ENCODE measurements at regions not wholly inside any gene's neighbourhood (a gene's known extent, or its start where the extent isn't known, plus 50 kb on each side); places are given as distances from the start of the nearest gene placed in this dataset.

DNA sequence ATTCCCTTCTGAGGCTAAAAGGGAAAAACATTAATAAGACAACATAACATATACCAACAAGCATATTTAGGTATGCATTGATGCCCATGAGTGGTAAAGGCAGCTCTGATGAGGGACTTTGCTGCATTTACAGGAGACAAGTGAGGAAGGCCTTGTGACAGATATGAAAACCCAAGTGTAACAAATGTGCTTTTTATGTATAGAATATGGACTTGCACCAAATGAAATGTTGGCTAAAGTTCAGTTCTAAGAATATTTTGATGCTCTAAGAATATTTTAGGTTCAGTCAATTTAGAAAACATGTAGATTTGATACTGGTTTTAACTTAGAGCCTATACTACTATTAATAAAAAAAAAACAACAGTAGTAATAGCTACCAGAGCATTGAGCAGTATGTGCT lies 424.7 kb downstream of the LMO4 start:
- no peak for TF ChIP-seq POLR2A (IDR thresholded peaks at IDR 0.05; ENCODE audit: low read depth, low read length)
- no peak for FAIRE-seq

DNA sequence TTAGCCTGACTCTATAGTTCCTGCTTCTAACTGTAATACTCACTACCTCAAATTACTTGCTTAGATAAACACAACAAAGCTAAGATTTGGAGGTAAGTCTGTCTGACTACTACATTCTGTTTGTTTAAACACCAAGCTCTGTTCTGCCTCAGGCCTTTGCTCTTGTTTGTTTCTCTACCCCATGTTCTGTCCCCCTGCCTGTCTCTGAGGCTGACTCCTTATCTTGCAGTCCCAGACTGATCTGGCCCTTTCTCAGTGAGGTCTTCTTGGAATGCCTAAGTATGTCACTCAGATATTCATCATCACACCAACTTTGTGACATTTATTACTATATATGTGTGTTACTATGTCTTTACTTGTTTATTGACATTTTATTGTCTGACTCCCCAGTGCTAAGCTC lies 425.5 kb downstream of the LMO4 start:
- no peak for TF ChIP-seq POLR2A (IDR thresholded peaks at IDR 0.05; ENCODE audit: low read depth, low read length)
- DNase-seq (ENCODE audit: insufficient read length, low spot score): no peak
- no peak for FAIRE-seq

More for the DNA sequence above, 424.7 kb downstream of the LMO4 start:
- no peak for DNase-seq (ENCODE audit: insufficient read length, low spot score)

DNA sequence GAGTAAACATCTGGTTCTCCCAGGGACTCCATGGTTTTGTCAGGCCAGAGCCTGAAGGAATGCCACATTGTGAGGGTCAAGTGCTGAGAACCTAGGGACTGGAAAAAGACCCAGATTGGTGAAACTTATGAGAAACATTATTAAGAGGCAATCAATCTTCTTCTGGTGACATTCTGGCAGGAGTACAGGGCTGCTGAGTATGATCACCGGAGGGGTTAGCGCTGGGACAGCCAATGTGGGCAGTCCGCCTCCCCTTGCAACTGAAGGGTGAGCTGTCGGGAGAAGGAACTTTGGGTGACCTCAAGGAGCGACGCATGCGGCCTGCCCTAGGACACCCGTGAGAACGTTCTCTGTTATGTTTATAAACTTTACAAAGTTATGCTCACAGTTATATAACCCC lies 429.0 kb downstream of the LMO4 start:
- no peak for FAIRE-seq
- no peak for DNase-seq (ENCODE audit: insufficient read length, low spot score)
- no peak for TF ChIP-seq POLR2A (IDR thresholded peaks at IDR 0.05; ENCODE audit: low read depth, low read length)

DNA sequence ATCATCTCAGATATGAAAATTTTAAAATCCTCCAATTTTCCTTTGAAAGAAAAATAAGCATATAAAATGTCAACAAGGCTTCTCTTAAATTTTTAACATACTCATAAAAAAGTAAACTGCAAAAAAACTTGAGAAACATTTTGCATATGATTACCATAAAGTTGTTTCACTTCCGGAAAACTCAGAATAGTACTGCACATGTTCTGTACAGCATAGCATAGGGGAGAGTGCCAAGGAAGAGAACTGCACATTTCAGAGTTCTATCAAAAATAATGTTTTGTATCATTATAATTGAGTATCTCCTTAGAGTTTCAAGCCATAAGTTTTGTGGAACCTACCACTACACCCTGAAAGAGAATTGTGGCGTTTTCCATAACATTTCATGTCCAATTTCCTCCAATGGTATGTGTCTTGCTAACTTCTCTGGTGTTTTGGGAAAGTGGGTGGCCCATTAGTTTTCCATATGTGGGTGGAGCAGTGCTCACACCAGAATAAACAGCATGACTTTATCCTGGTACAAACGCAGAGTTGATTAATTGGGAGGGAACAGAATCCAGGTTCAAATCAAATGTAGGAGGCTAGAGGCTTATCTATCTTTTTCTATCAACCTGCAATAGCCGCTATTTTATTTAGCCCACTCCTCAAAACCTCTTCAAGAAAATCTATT lies 430.9 kb downstream of the LMO4 start:
- no peak for FAIRE-seq
- DNase-seq (ENCODE audit: insufficient read length, low spot score): no peak
- TF ChIP-seq POLR2A (IDR thresholded peaks at IDR 0.05; ENCODE audit: low read depth, low read length): no peak

DNA sequence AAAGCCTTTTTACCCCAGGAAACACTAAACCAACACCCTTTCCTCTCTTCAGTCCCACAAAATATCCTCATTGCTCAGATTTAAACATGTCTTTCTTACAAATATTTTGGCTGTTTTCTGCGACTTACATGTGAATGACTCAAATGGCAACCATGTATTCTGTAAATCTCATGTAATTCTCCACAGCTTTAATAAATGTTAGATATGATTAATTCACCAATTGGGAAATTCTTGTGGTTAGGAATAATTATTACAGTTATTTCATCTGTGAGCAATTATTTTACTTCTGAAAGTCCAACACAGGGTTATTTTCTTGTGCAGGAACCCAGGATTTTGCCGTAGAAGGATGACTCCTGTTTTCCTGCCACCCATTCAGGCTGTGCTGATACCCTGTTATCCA lies 431.5 kb downstream of the LMO4 start:
- DNase-seq (ENCODE audit: insufficient read length, low spot score) (no peak), FAIRE-seq (no peak)

DNA sequence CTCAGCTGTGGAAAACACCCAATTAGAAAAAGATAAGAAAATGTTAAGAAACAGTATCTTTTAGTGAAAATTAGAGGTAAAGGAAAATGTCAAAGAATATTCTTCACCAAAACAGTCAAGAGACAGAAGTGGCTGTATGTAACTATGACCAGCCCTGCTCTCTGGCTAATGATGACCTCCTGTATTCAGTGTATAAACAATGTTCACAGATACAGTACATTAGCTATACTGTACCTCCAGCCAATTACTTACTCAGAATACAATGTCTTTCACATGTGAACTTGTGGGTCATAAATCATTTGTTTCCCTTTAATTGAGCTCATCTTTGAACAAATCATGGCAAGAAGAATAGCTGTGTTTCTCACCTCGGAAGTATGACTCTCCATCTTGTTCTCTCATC lies 432.0 kb downstream of the LMO4 start:
- no peak for TF ChIP-seq POLR2A (IDR thresholded peaks at IDR 0.05; ENCODE audit: low read depth, low read length)
- DNase-seq (ENCODE audit: insufficient read length, low spot score) (no peak), FAIRE-seq (no peak)

More for the DNA sequence above, 431.5 kb downstream of the LMO4 start:
- no peak for TF ChIP-seq POLR2A (IDR thresholded peaks at IDR 0.05; ENCODE audit: low read depth, low read length)

DNA sequence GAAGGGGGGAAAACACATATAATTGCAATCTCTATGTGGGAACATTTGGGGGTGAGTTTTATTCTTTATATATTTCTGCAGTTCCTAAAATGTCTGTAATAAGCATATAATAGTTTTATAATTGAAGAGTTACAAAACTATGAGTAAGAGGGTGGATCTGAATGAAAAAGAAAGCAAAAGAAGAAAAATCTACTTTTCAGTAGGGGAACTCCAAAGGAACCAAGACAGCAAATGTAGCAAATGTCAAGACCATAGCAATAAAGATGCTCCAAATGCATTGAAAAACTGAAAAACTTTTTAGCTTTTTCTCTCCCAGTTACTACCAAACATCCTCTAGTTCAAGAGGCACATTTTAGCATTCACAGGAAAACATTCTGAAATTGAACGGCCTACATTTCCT lies 434.8 kb downstream of the LMO4 start:
- no peak for DNase-seq (ENCODE audit: insufficient read length, low spot score)
- FAIRE-seq: no peak
- TF ChIP-seq POLR2A (IDR thresholded peaks at IDR 0.05; ENCODE audit: low read depth, low read length): no peak

DNA sequence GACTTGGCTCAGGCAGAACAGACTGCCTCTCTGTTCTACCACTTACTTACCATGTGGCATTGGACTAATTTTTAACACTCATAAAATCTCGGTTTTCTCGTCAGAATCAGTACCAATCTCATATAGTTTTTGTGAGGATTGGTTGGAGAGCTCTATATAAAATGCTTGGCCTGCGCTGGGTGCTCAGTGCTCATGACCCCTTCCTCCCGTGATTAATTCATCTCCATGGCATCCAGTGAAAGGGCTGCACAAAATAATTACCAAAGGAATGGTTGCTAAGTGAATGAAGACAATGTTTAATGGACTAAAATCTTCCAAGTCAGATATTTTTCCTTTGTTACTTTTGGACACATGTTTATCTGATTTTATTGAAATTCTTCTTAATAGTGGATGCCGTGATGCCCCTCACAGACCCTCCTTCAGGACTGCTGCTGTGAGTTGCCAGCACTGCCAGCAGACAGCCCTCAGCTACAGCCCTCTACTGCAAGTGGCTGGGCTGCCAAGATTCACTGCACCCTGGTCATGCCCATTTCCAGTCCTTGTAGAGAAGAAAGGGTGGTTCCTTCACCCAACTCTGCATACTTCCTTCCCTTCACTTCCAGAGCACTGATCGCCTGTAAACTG lies 436.5 kb downstream of the LMO4 start:
- FAIRE-seq (no peak), DNase-seq (ENCODE audit: insufficient read length, low spot score) (no peak)
- TF ChIP-seq POLR2A (IDR thresholded peaks at IDR 0.05; ENCODE audit: low read depth, low read length): no peak

DNA sequence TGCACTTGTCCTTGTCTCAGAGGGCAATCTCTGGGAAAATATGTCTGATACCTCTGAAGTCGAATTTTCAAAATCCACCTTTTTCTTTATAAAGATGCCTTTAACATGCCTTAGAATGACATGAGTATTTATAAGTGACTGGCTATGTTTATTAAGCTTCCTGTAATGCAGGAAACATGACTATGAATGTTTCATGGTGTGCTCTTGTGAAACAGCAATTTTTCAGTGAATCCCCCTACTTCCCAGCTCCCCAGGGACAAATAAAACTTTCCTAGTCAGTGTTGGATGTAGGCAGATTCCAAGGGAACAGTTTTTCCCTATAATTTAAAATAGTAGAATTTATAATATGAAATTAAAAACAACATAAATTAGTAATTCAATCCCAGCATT lies 437.0 kb downstream of the LMO4 start:
- FAIRE-seq: no peak
- DNase-seq (ENCODE audit: insufficient read length, low spot score): no peak
- no peak for TF ChIP-seq POLR2A (IDR thresholded peaks at IDR 0.05; ENCODE audit: low read depth, low read length)

DNA sequence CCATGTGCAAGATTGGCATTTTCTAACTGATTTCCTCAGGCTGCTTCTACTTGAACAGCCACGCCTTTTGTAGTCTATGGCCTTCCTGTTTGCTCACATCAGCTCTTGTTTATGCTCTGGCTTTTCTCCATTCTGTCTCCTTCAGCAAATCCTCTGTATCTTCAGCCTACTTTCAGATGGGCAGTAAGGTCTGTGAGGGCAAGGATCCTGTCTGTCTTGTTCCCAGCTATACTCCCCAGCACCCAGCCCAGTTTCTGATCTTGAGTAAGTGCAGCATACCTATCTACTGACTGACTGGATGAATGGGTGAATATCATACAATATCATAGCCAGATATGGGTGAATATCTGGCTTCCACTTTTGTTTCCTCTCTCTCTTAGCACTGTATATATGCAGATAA lies 438.1 kb downstream of the LMO4 start:
- TF ChIP-seq POLR2A (IDR thresholded peaks at IDR 0.05; ENCODE audit: low read depth, low read length): no peak
- FAIRE-seq (no peak), DNase-seq (ENCODE audit: insufficient read length, low spot score) (no peak)

DNA sequence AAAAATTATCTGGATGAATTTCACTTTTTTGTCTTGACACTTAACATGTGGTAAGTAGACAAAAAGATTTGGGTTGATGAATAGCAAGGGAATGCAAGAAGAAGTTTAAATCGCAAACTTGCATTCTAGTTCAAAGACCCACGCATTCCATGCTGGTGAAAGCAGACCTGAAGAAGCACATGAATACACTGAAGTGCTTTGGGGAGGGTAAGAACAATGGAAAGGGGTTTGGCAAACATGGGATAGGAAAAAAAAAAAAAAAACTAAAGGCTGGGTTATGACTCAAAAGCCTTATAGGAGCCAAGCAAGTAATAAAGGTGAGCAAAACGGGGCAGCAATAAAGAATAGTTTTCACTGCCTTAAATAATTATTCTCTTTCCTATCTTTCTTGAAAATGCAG lies 450.2 kb downstream of the LMO4 start:
- no peak for DNase-seq (ENCODE audit: insufficient read length, low spot score)
- FAIRE-seq: no peak
- no peak for TF ChIP-seq POLR2A (IDR thresholded peaks at IDR 0.05; ENCODE audit: low read depth, low read length)

DNA sequence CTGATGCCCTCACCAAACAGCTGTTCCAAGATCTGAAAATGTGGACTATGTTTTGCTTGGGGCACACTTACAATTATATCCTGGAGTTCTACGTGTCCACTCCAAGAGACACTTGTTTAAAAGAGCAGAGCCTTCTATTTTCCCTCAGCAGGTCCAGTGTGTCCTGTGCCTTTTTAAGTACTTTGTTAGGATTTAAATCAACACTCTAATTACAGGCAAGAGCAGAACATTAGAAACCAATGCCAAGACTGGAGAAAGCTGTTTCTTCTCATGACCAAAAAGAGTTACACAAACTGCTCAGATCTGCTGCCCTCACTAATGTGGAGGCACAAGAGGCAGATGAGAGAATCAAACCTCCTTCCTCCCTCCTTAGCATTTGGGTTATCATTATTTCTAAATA lies 452.9 kb downstream of the LMO4 start:
- no peak for FAIRE-seq
- no peak for TF ChIP-seq POLR2A (IDR thresholded peaks at IDR 0.05; ENCODE audit: low read depth, low read length)
- DNase-seq (ENCODE audit: insufficient read length, low spot score): no peak

DNA sequence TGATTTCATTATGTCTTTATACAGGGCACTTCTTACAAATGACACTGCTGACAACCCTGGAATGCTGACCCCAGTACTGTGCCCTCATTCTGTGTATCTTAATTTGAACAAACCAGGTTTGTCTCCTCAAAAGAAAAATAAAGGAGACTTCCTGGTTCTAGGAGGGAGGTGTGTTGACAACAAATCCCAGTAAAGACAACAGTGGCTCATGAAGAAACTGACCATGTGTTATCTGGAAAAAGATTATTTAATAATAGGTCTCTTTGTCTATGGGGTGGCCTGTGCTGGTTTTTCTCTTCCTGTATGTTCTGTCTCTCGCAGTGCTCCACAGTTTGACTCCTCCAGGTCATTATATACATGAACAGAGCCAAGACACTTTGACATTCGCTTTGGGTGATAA lies 454.6 kb downstream of the LMO4 start:
- DNase-seq (ENCODE audit: insufficient read length, low spot score) (no peak), FAIRE-seq (no peak)
- no peak for TF ChIP-seq POLR2A (IDR thresholded peaks at IDR 0.05; ENCODE audit: low read depth, low read length)

DNA sequence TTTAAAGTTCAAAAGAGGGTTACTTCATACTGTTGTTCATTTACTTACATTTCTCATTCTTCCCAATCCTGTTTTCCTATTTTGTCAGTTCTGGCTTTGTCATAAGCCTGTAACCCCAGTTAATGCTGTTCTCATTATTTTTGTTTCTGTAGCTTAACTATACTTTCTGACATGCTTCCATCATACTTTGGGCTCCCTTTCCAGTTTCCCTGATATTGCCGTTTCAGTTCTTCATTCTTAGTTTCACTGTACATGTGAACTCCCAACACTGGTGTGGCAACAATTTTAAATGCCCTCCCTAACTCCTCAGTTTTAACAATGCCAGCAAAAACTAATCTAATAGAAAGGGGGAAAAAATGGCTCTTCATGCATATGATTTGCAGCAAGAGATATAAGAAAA lies 456.7 kb downstream of the LMO4 start:
- no peak for TF ChIP-seq POLR2A (IDR thresholded peaks at IDR 0.05; ENCODE audit: low read depth, low read length)
- DNase-seq (ENCODE audit: insufficient read length, low spot score) (no peak), FAIRE-seq (no peak)

DNA sequence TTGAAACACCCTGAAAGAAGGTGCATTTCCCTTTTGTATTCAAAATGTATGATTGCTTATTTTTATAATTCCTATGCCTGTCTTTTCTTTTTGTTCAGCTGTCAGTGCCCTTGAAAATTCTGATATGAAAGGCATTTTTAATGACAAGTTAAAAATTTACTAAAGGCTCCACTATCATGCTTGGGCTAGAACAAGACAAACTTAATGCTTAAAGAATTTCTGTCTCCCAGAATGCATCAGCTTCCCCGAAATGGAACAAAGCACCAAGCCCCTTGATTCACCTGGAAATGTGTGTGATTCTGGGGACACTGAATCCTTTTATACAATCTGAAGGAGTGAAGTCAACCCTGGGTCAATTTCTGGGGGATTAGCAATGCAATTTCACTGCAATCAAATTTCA lies 457.5 kb downstream of the LMO4 start:
- DNase-seq (ENCODE audit: insufficient read length, low spot score): no peak
- no peak for FAIRE-seq
- TF ChIP-seq POLR2A (IDR thresholded peaks at IDR 0.05; ENCODE audit: low read depth, low read length): no peak
